ENCODE measurements at regions not wholly inside any gene's neighbourhood (a gene's known extent, or its start where the extent isn't known, plus 50 kb on each side); places are given as distances from the start of the nearest gene placed in this dataset.

DNA sequence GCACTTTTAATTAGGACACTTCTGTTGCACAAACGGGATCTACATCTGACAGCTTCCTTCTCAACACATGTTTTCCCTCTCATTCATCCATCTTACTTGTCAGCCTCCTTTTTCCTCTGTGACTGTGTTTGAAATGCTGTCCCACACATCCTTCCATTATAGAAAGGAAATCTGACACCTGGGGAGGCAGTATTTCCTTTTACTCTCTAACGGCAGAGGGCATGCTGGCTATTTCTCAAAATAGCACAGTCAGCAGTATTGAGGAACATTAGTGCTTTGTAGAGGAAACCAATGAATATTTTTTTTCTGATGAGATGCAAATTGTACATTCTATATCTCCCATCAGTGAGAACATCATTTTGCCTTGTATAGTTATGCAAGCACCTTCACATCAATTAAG lies 668.7 kb downstream of the SLC4A3 start:
- DNase-seq (ENCODE audit: extremely low spot score): peak; percentile 10
- no peak for TF ChIP-seq SP1 (IDR thresholded peaks at IDR 0.05)
- ChIA-PET POLR2A (no interaction called here), CTCF (no interaction called here)

DNA sequence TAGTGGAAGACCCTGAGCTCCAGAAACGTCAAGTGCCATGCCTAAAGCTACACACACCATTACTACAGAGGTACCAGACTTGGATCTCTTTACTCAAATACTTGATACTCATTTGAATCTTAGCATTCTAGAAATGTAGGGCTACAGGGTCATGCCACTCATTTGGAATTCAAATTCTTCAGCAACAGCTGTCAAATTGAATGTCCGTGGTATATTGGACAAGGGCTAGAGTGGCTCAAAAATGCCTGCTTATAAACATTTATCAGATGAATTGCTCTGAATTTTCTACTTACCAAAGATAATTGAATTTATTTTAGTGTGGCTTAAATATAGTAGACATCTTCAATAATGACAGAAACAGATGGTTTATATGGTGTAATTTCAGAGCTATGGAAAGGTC lies 669.7 kb downstream of the SLC4A3 start:
- TF ChIP-seq SUZ12 (IDR thresholded peaks at IDR 0.05) (no peak), BHLHE40 (IDR thresholded peaks at IDR 0.05; ENCODE audit: borderline replicate concordance) (no peak), NFRKB (IDR thresholded peaks at IDR 0.05) (no peak), L3MBTL2 (conservative IDR thresholded peaks at IDR 0.05) (no peak), TARDBP (IDR thresholded peaks at IDR 0.05) (no peak)
- TF ChIP-seq, protein P1, sequence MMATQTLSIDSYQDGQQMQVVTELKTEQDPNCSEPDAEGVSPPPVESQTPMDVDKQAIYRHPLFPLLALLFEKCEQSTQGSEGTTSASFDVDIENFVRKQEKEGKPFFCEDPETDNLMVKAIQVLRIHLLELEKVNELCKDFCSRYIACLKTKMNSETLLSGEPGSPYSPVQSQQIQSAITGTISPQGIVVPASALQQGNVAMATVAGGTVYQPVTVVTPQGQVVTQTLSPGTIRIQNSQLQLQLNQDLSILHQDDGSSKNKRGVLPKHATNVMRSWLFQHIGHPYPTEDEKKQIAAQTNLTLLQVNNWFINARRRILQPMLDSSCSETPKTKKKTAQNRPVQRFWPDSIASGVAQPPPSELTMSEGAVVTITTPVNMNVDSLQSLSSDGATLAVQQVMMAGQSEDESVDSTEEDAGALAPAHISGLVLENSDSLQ (IDR thresholded peaks at IDR 0.05): no peak
- no peak for DNase-seq (ENCODE audit: extremely low spot score)
- POLR2A ChIA-PET: no interaction called here
- CTCF ChIA-PET: no interaction called here

DNA sequence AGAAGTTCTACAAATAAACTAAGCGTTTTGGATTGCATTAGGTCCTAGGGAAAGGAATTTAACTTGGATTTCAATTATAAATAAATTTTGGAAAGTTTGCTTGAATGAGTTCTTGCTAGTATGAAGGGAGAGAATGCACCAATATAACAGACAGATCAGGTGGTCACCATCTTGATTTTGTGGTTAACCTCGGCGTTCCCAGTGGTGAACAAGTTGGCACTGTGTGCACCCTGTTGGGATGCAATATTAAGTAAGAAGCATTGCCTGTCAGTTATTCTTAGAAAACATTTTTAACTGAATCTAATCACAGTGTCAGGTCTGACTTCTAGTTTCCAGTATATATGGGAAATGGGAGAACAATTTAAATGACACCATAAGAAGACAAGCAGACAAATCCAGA lies 673.4 kb downstream of the SLC4A3 start:
- DNase-seq (ENCODE audit: extremely low spot score): no peak
- POLR2A ChIA-PET: no interaction called here
- no peak for TF ChIP-seq ELF4 (IDR thresholded peaks at IDR 0.05)
- no peak for TF ChIP-seq CTBP1 (IDR thresholded peaks at IDR 0.05; ENCODE audit: borderline replicate concordance)
- no peak for TF ChIP-seq SUZ12 (IDR thresholded peaks at IDR 0.05)
- no peak for TF ChIP-seq FOXA1 (IDR thresholded peaks at IDR 0.05)
- TF ChIP-seq NFRKB (IDR thresholded peaks at IDR 0.05): no peak
- TF ChIP-seq FOXK2 (IDR thresholded peaks at IDR 0.05): no peak
- TF ChIP-seq TARDBP (IDR thresholded peaks at IDR 0.05): no peak
- no peak for TF ChIP-seq FOXM1 (IDR thresholded peaks at IDR 0.05; ENCODE audit: borderline replicate concordance)
- no peak for TF ChIP-seq BHLHE40 (IDR thresholded peaks at IDR 0.05; ENCODE audit: borderline replicate concordance)
- no peak for TF ChIP-seq SP1 (IDR thresholded peaks at IDR 0.05)
- no peak for TF ChIP-seq ARNT (IDR thresholded peaks at IDR 0.05)
- TF ChIP-seq HDGF (IDR thresholded peaks at IDR 0.05; ENCODE audit: borderline replicate concordance): no peak
- TF ChIP-seq L3MBTL2 (conservative IDR thresholded peaks at IDR 0.05): no peak
- no peak for TF ChIP-seq LEF1 (IDR thresholded peaks at IDR 0.05; ENCODE audit: borderline replicate concordance)
- TF ChIP-seq ZNF384 (IDR thresholded peaks at IDR 0.05): no peak
- TF ChIP-seq, protein P1 (IDR thresholded peaks at IDR 0.05): no peak
- CTCF ChIA-PET: no interaction called here

DNA sequence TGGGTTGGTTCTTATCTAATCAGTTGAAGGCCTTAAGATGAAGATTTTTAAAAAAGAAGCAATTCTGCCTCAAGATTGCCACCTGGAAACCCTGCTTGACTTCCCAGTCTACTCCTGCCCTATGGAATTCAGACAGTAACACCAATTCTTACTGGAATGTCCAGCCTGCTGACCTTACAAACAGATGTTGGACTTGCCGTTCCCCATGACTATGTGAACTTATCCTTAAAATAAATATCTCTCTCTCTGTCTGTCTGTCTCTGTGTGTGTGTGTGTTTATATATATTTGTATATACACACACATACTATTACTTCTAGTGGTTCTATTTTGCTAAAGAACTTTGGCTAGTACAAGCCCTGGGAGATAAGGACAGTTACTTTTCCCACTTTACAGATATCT lies 675.3 kb downstream of the SLC4A3 start:
- TF ChIP-seq LEF1 (IDR thresholded peaks at IDR 0.05; ENCODE audit: borderline replicate concordance) (no peak), SP1 (IDR thresholded peaks at IDR 0.05) (no peak), FOXM1 (IDR thresholded peaks at IDR 0.05; ENCODE audit: borderline replicate concordance) (no peak), FOXA1 (IDR thresholded peaks at IDR 0.05) (no peak), NFRKB (IDR thresholded peaks at IDR 0.05) (no peak)
- DNase-seq (ENCODE audit: extremely low spot score): no peak
- ChIA-PET POLR2A (no interaction called here), CTCF (no interaction called here)

DNA sequence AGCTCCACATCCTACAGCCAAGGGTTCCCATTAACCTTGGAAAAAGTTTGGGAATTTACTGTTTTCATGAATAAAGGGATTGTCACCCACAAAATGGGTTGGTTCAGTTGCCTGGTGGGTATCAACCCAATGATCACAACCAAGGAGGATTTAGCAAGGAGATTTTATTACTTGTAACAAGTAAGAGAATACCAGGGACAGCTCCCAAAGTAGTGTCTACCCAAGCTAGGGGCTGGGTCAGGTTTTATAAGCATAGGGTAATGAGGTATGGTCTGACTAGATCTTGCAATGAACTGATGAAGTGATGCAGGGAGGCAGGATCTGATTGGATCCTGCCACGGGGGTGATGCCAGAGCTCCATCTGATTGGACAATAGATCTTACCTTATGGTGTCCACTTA lies 681.8 kb downstream of the SLC4A3 start:
- ChIA-PET POLR2A (no interaction called here), CTCF (no interaction called here)
- TF ChIP-seq SUZ12 (IDR thresholded peaks at IDR 0.05) (no peak), ARNT (IDR thresholded peaks at IDR 0.05) (no peak), FOXA1 (IDR thresholded peaks at IDR 0.05) (no peak), LEF1 (IDR thresholded peaks at IDR 0.05; ENCODE audit: borderline replicate concordance) (no peak), BHLHE40 (IDR thresholded peaks at IDR 0.05; ENCODE audit: borderline replicate concordance) (no peak), NFRKB (IDR thresholded peaks at IDR 0.05) (no peak), SP1 (IDR thresholded peaks at IDR 0.05) (no peak), FOXM1 (IDR thresholded peaks at IDR 0.05; ENCODE audit: borderline replicate concordance) (no peak), FOXK2 (IDR thresholded peaks at IDR 0.05) (no peak), ZNF384 (IDR thresholded peaks at IDR 0.05) (no peak), HDGF (IDR thresholded peaks at IDR 0.05; ENCODE audit: borderline replicate concordance) (no peak), L3MBTL2 (conservative IDR thresholded peaks at IDR 0.05) (no peak), TARDBP (IDR thresholded peaks at IDR 0.05) (no peak), CTBP1 (IDR thresholded peaks at IDR 0.05; ENCODE audit: borderline replicate concordance) (no peak), ELF4 (IDR thresholded peaks at IDR 0.05) (no peak)
- TF ChIP-seq, protein P1 (IDR thresholded peaks at IDR 0.05): no peak
- DNase-seq (ENCODE audit: extremely low spot score): no peak

DNA sequence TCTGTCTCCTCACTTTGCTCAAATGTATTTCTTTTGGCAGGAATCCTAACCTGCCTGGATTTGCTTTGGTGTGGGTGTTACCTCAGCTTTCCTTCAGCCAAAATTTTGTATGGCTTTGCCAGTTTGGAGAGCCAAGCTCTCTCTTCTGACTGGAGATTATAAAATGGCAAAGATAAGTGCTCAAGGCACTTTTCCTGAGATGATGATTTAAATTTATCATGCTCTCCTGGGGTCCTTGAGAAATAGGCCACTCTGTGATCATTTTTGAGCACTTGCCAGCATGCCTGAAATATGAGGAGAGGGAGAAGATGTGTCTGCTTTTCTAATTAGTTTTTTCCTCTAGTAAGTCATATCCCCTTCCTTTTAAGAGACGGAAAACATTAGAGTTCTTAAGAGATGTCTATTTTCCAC lies 683.0 kb downstream of the SLC4A3 start:
- TF ChIP-seq ELF4 (IDR thresholded peaks at IDR 0.05): no peak
- TF ChIP-seq CTBP1 (IDR thresholded peaks at IDR 0.05; ENCODE audit: borderline replicate concordance): no peak
- no peak for TF ChIP-seq TARDBP (IDR thresholded peaks at IDR 0.05)
- TF ChIP-seq NFRKB (IDR thresholded peaks at IDR 0.05): no peak
- TF ChIP-seq FOXM1 (IDR thresholded peaks at IDR 0.05; ENCODE audit: borderline replicate concordance): no peak
- TF ChIP-seq HDGF (IDR thresholded peaks at IDR 0.05; ENCODE audit: borderline replicate concordance): no peak
- no peak for TF ChIP-seq FOXK2 (IDR thresholded peaks at IDR 0.05)
- ChIA-PET POLR2A (no interaction called here), CTCF (no interaction called here)
- no peak for DNase-seq (ENCODE audit: extremely low spot score)

DNA sequence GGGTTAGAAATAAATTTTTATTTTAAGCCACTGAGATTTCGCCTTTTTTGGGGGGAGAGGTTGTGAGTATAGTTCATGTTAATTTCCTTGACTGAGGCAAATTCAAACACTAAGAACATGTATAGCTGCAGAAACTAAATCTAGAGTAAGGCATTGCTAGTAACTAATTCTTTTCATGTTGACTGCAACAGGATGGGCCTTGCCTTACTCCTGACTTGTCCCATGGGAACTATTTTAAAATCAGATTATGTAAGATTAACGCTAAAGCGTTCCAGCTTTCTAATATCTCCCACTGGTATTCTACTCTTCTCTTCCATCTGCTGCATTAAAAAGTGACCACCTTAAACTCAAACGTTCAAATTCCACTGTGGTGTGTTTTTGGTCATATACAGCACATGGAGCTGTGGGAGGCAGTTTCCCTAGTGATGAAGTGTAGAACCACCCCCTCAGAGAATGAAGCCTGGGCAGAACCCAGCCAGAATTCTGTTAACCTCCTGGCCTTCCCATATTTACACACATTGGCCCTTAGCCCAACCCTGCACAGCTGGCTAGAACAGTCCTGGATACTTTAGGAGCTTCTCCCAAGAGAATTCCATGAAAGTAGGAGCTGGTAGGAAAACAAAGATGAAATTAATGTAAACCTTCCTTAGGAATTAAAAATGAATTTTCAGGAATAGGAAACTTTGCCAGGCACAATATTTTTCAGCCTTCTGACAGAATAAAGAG lies 687.8 kb downstream of the SLC4A3 start:
- ChIA-PET CTCF (interaction anchor here (0.6 kb wide), 1 partner anchor 514 kb away, joined by 3 read pairs; no protein-coding TSS in a partner anchor), POLR2A (no interaction called here)
- no peak for DNase-seq (ENCODE audit: extremely low spot score)
- no peak for TF ChIP-seq CTBP1 (IDR thresholded peaks at IDR 0.05; ENCODE audit: borderline replicate concordance)
- TF ChIP-seq NFRKB (IDR thresholded peaks at IDR 0.05): no peak
- TF ChIP-seq ZNF384 (IDR thresholded peaks at IDR 0.05): no peak
- TF ChIP-seq HDGF (IDR thresholded peaks at IDR 0.05; ENCODE audit: borderline replicate concordance): no peak
- no peak for TF ChIP-seq FOXK2 (IDR thresholded peaks at IDR 0.05)
- TF ChIP-seq LEF1 (IDR thresholded peaks at IDR 0.05; ENCODE audit: borderline replicate concordance): no peak
- no peak for TF ChIP-seq SUZ12 (IDR thresholded peaks at IDR 0.05)
- no peak for TF ChIP-seq FOXM1 (IDR thresholded peaks at IDR 0.05; ENCODE audit: borderline replicate concordance)
- TF ChIP-seq ELF4 (IDR thresholded peaks at IDR 0.05): no peak
- no peak for TF ChIP-seq L3MBTL2 (conservative IDR thresholded peaks at IDR 0.05)
- TF ChIP-seq FOXA1 (IDR thresholded peaks at IDR 0.05): no peak
- no peak for TF ChIP-seq ARNT (IDR thresholded peaks at IDR 0.05)
- TF ChIP-seq TARDBP (IDR thresholded peaks at IDR 0.05): no peak
- TF ChIP-seq SP1 (IDR thresholded peaks at IDR 0.05): no peak
- TF ChIP-seq BHLHE40 (IDR thresholded peaks at IDR 0.05; ENCODE audit: borderline replicate concordance): no peak
- TF ChIP-seq, protein P1 (IDR thresholded peaks at IDR 0.05): no peak

All from HEK293T (cell line).